ENCODE measurements at regions not wholly inside any gene's neighbourhood (a gene's known extent, or its start where the extent isn't known, plus 50 kb on each side); places are given as distances from the start of the nearest gene placed in this dataset.
"Not testable (repeated sequence)": the region's sequence is repeated elsewhere in the genome, so short reads cannot be mapped to it uniquely, and the experiment has no call there.

DNA sequence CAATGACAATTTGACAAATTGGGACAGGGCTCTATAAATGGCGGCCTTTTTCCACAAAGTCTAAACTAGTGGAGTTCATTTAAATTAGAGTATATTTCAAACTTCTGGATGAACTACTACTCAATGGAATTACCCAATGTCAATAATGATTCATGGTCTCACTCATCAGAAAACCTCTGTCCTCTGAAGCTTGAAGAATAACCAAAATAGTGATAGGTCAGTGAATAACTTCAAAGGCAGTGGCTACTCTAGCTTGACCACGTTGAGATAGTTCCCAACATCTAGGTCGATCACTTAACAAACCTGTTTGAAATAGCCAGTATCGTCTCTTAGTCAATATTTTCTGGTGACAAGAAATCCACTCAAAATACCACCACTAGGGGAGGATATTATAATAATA lies 197.6 kb downstream of the HDGFL1 start:
- H3K4me1 ChIP-seq: peaks cover 0 to 6% of the 10 kb centered on the region in 2 donors

GRCh38 chr6:22770054-22770453 lies 200.7 kb downstream of the HDGFL1 start:
- H3K4me3 ChIP-seq (replicated peaks in 1 of 3): no peak overlapping the region
- intact Hi-C loops (cut with DNase I): no loop called here
- TF ChIP-seq, protein P1, sequence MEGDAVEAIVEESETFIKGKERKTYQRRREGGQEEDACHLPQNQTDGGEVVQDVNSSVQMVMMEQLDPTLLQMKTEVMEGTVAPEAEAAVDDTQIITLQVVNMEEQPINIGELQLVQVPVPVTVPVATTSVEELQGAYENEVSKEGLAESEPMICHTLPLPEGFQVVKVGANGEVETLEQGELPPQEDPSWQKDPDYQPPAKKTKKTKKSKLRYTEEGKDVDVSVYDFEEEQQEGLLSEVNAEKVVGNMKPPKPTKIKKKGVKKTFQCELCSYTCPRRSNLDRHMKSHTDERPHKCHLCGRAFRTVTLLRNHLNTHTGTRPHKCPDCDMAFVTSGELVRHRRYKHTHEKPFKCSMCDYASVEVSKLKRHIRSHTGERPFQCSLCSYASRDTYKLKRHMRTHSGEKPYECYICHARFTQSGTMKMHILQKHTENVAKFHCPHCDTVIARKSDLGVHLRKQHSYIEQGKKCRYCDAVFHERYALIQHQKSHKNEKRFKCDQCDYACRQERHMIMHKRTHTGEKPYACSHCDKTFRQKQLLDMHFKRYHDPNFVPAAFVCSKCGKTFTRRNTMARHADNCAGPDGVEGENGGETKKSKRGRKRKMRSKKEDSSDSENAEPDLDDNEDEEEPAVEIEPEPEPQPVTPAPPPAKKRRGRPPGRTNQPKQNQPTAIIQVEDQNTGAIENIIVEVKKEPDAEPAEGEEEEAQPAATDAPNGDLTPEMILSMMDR (IDR thresholded peaks at IDR 0.05): no peak
- TF ChIP-seq POLR2A (IDR thresholded peaks at IDR 0.05): no peak
- H3K27me3 ChIP-seq: no peaks in the 10 kb centered on the region
- DNase-seq: no peak
- H3K36me3 ChIP-seq: no peaks in the 10 kb centered on the region
- peaks cover 4 to 6% of the 10 kb centered on the region in 2 donors for H3K4me1 ChIP-seq
- H3K27ac ChIP-seq: no peak overlapping the region
- 98 to 100% methylated on average over 1 of the region's 1 CpG for WGBS, 2 donors
- H3K9me3 ChIP-seq: no peaks in the 10 kb centered on the region

More for the DNA sequence above, 197.6 kb downstream of the HDGFL1 start:
- no peaks in the 10 kb centered on the region for H3K36me3 ChIP-seq
- no peaks in the 10 kb centered on the region for H3K9me3 ChIP-seq
- TF ChIP-seq, protein P1 (IDR thresholded peaks at IDR 0.05): peak in 3 of 6 experiments; percentile 15 to 16 (median 15)
- no peak for TF ChIP-seq POLR2A (IDR thresholded peaks at IDR 0.05)
- 63 to 66% methylated on average over 4 of the region's 4 CpGs for WGBS, 2 donors
- intact Hi-C loops (cut with DNase I): no loop called here
- DNase-seq: no peak
- H3K27ac ChIP-seq: no peak overlapping the region
- no peaks in the 10 kb centered on the region for H3K27me3 ChIP-seq
- no peak overlapping the region for H3K4me3 ChIP-seq (replicated peaks in 1 of 3)

DNA sequence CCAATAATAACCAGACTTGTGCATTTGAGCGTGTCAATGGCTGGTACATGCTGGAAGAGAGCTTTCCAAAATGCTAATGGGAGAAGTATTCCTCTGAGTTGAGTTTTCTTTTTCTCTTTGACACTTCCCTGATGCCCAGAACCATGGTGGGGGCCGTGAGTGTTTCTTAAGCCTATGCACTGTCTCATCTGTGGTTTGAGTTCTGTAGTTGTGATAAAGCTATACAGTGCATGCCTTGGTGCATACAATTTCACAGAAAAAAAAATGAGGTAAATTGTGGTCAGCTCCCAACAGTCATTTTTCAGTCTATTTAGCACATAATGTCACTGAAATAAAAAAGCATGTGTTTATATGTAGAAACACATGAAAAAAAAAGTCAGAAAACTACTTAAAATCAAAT lies 204.8 kb downstream of the HDGFL1 start:
- intact Hi-C loops (cut with DNase I): no loop called here
- WGBS, 2 donors: 30 to 53% methylated on average over 2 of the region's 2 CpGs

DNA sequence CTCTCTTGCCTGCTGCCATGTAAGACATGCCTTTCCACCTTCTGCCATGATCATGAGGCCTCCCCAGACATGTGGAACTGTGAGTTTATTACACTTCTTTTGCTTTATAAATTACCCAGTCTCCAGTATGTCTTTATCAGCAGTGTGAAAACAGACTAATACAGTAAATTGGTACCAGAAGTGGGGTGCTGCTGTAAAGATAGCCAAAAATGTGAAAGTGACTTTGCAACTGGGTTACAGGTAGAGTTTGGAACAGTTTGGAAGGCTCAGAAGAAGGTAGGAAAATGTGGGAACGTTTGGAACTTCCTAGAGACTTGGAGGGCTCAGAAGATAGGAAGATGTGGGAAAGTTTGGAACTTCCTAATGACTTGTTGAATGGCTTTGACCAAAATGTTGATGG lies 209.1 kb downstream of the HDGFL1 start:
- H3K4me3 ChIP-seq (replicated peaks in 1 of 3); DNase-seq; intact Hi-C loops (cut with DNase I); H3K27me3 ChIP-seq; H3K4me1 ChIP-seq; H3K9me3 ChIP-seq; H3K27ac ChIP-seq; H3K36me3 ChIP-seq: not testable (repeated sequence)
- WGBS, 2 donors: 52 to 65% methylated on average over 1 of the region's 1 CpG

More for the DNA sequence above, 204.8 kb downstream of the HDGFL1 start:
- Histone ChIP-seq H3K27me3 (no peaks in the 10 kb centered on the region), H3K36me3 (no peaks in the 10 kb centered on the region), H3K27ac (no peak overlapping the region), H3K4me1 (peaks cover 0 to 4% of the 10 kb centered on the region in 2 donors), H3K4me3 (replicated peaks in 1 of 3) (no peak overlapping the region), H3K9me3 (no peaks in the 10 kb centered on the region)
- TF ChIP-seq, protein P1 (IDR thresholded peaks at IDR 0.05): no peak
- TF ChIP-seq POLR2A (IDR thresholded peaks at IDR 0.05): no peak
- peak in 1 of 2 donors; percentile 3 for DNase-seq

DNA sequence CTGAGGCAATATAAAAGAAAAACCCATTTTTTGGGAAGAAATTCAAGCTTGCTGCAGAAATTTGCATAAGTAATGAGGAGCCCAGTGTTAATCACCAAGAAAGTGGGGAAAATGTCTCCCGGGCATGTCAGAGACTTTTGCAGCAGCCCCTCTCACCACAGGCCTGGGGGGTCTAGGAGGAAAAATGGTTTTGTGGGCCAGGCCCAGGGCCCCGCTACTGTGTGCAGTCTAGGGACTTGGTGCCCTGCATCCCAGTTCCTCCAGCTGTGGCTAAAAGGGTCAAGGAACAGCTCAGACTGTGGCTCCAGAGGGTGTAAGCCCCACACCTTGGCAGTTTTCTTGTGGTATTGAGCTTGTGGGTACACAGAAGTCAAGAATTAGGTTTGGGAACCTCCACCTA lies 209.7 kb downstream of the HDGFL1 start:
- WGBS, 2 donors: 94 to 100% methylated on average over 2 of the region's 2 CpGs

More for the DNA sequence above, 209.7 kb downstream of the HDGFL1 start:
- TF ChIP-seq, protein P1 (IDR thresholded peaks at IDR 0.05): no peak
- no peak for TF ChIP-seq POLR2A (IDR thresholded peaks at IDR 0.05)
- Histone ChIP-seq H3K4me1 (peaks cover 2 to 4% of the 10 kb centered on the region in 2 donors), H3K27me3 (no peaks in the 10 kb centered on the region), H3K9me3 (no peaks in the 10 kb centered on the region), H3K4me3 (replicated peaks in 1 of 3) (no peak overlapping the region), H3K27ac (no peak overlapping the region), H3K36me3 (no peaks in the 10 kb centered on the region)
- DNase-seq: no peak
- intact Hi-C loops (cut with DNase I): no loop called here

Measured in thyroid gland (tissue), 4 donors.